ENCODE measurements at regions not wholly inside any gene's neighbourhood (a gene's known extent, or its start where the extent isn't known, plus 50 kb on each side); places are given as distances from the start of the nearest gene placed in this dataset.

- no peak for TF ChIP-seq CTCF (IDR thresholded peaks at IDR 0.05)
- no peak for TF ChIP-seq POLR2A (IDR thresholded peaks at IDR 0.05)
Observed at GRCh38 chr15:87686841-87687522, 569.6 kb downstream of the NTRK3 start.

Measured in body of pancreas (tissue), 4 donors.